Upper lobe of right lung (tissue), 1 donor: ENCODE measurements at regions not wholly inside any gene's neighbourhood (a gene's known extent, or its start where the extent isn't known, plus 50 kb on each side); places are given as distances from the start of the nearest gene placed in this dataset.
A peak's percentile ranks its signal among the peaks of the same experiment; 100 is the strongest.

Experiments used
- ATAC-seq: fragments of 200-7000 bp; cut with Tn5 transposase; one replicate; pipeline ENCODE4 v1.9.1; 2020; ENCODE audit warnings: mild to moderate bottlenecking, moderate library complexity
- DNase-seq: peaks from one replicate; pipeline ENCODE4 v3.0.0-alpha.2; 2020
- H3K27ac ChIP-seq: fragments of 200-600 bp; one replicate; pipeline ENCODE4 v1.8.0; 2022
- H3K27me3 ChIP-seq: fragments of 200-600 bp; one replicate; pipeline ENCODE4 v1.8.0; 2022; ENCODE audit warnings: mild to moderate bottlenecking
- H3K36me3 ChIP-seq: fragments of 200-600 bp; one replicate; pipeline ENCODE4 v1.8.0; 2022
- H3K4me1 ChIP-seq: fragments of 200-600 bp; one replicate; pipeline ENCODE4 v1.8.0; 2022
- H3K4me3 ChIP-seq: fragments of 200-600 bp; one replicate; pipeline ENCODE4 v1.8.0; 2022; ENCODE audit warnings: mild to moderate bottlenecking
- H3K9me3 ChIP-seq: fragments of 200-600 bp; one replicate; pipeline ENCODE4 v1.8.0; 2022
- CTCF ChIP-seq: fragments of 200-600 bp; IDR thresholded peaks from one replicate; pipeline ENCODE4 v1.8.0; 2022; ENCODE audit warnings: antibody characterized with exemption
- intact Hi-C: fragments of 100-400 bp; cut with DNase I; formaldehyde crosslinking; loops from one replicate; pipeline ENCODE4 v1.11.0; 2022
- donor health status: DM: no; HTN: yes; CAD: no; lungs with severe emphysema.

- TF ChIP-seq CTCF = no peak
- no peaks in the 10 kb centered on the region for H3K27me3 ChIP-seq
- no peaks in the 10 kb centered on the region for H3K4me1 ChIP-seq
- no peaks in the 10 kb centered on the region for H3K9me3 ChIP-seq
- H3K36me3 ChIP-seq = no peaks in the 10 kb centered on the region
- DNase-seq (no peak), ATAC-seq (no peak)
- no peak overlapping the region for H3K27ac ChIP-seq
- no peak overlapping the region for H3K4me3 ChIP-seq
- intact Hi-C loops = no loop called here
These were observed 665.7 kb downstream of the DNAH5 start for GRCh38 chr5:13278811-13279210.

GRCh38 chr5:13278148-13278547 lies 666.3 kb downstream of the DNAH5 start:
- H3K27me3 ChIP-seq = no peaks in the 10 kb centered on the region
- no peaks in the 10 kb centered on the region for H3K4me1 ChIP-seq
- TF ChIP-seq CTCF = peak; percentile 5
- H3K9me3 ChIP-seq = no peaks in the 10 kb centered on the region
- H3K36me3 ChIP-seq = no peaks in the 10 kb centered on the region
- no peak for ATAC-seq
- intact Hi-C loops = no loop called here
- H3K4me3 ChIP-seq = no peak overlapping the region
- no peak overlapping the region for H3K27ac ChIP-seq
- no peak for DNase-seq

GRCh38 chr5:13276156-13276555 lies 668.3 kb downstream of the DNAH5 start:
- no peaks in the 10 kb centered on the region for H3K27me3 ChIP-seq
- no peak overlapping the region for H3K4me3 ChIP-seq
- H3K9me3 ChIP-seq = no peaks in the 10 kb centered on the region
- ATAC-seq (no peak), DNase-seq (no peak)
- no peak for TF ChIP-seq CTCF
- H3K36me3 ChIP-seq = no peaks in the 10 kb centered on the region
- intact Hi-C loops = no loop called here
- H3K4me1 ChIP-seq = no peaks in the 10 kb centered on the region
- H3K27ac ChIP-seq = no peak overlapping the region

GRCh38 chr5:13263701-13264100 lies 680.8 kb downstream of the DNAH5 start:
- Histone ChIP-seq H3K4me3 (no peak overlapping the region), H3K9me3 (no peaks in the 10 kb centered on the region), H3K36me3 (no peaks in the 10 kb centered on the region), H3K27ac (no peak overlapping the region), H3K4me1 (no peaks in the 10 kb centered on the region), H3K27me3 (no peaks in the 10 kb centered on the region)
- intact Hi-C loops = no loop called here
- ATAC-seq = no peak
- no peak for DNase-seq
- TF ChIP-seq CTCF = no peak

GRCh38 chr5:13253111-13253510 lies 691.4 kb downstream of the DNAH5 start:
- Histone ChIP-seq H3K27me3 (no peaks in the 10 kb centered on the region), H3K36me3 (no peaks in the 10 kb centered on the region), H3K27ac (no peak overlapping the region), H3K4me1 (no peaks in the 10 kb centered on the region), H3K4me3 (no peak overlapping the region), H3K9me3 (no peaks in the 10 kb centered on the region)
- no peak for TF ChIP-seq CTCF
- intact Hi-C loops = no loop called here
- no peak for ATAC-seq
- DNase-seq = no peak

GRCh38 chr5:13252699-13253098 lies 691.8 kb downstream of the DNAH5 start:
- DNase-seq = no peak
- H3K4me3 ChIP-seq = no peak overlapping the region
- no peaks in the 10 kb centered on the region for H3K27me3 ChIP-seq
- no peaks in the 10 kb centered on the region for H3K9me3 ChIP-seq
- TF ChIP-seq CTCF = no peak
- H3K4me1 ChIP-seq = no peaks in the 10 kb centered on the region
- no peaks in the 10 kb centered on the region for H3K36me3 ChIP-seq
- intact Hi-C loops = no loop called here
- ATAC-seq = no peak
- no peak overlapping the region for H3K27ac ChIP-seq
